ENCODE measurements at regions not wholly inside any gene's neighbourhood (a gene's known extent, or its start where the extent isn't known, plus 50 kb on each side); places are given as distances from the start of the nearest gene placed in this dataset.

DNA sequence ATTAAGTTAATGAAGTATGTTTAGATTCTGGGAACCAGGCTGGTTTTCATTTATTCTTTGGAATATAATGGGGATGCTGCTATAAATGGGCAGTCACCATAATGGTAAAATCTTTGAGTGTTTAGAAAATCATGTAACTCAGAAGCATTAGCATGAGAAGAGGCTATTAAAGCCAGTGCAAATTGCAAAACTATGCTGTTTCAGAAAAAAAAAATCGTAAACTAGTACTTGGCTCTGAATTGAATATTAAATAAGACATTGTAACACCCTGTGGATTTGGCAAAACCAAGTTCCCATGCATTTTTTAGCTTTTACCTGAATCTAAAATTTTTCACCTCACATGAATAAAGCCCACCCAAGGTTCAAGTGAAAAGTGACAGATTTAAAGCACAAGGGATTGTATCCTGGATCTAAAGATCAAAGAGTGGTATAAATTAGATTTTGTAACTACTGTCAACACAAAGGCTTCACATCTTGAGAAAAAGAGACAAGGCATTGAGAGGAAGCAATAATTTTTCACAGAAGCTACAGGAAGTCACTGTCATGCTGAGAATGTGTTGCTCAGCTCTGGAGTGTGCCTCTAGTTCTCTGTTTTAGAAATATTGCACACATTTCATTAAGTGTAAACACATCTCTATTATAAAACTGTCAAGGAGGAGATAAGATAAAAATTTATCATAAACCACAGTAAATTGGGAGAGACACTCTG is 142.2 kb downstream of the ABCA8 start:
- H3K9me3 ChIP-seq, result no peaks in the 10 kb centered on the region
- no peak overlapping the region for H3K27ac ChIP-seq
- no peak for TF ChIP-seq EP300 (IDR thresholded peaks at IDR 0.05)
- no peak for TF ChIP-seq POLR2A (IDR thresholded peaks at IDR 0.05)
- TF ChIP-seq POLR2AphosphoS5 (IDR thresholded peaks at IDR 0.05), result no peak
- TF ChIP-seq, protein P1, sequence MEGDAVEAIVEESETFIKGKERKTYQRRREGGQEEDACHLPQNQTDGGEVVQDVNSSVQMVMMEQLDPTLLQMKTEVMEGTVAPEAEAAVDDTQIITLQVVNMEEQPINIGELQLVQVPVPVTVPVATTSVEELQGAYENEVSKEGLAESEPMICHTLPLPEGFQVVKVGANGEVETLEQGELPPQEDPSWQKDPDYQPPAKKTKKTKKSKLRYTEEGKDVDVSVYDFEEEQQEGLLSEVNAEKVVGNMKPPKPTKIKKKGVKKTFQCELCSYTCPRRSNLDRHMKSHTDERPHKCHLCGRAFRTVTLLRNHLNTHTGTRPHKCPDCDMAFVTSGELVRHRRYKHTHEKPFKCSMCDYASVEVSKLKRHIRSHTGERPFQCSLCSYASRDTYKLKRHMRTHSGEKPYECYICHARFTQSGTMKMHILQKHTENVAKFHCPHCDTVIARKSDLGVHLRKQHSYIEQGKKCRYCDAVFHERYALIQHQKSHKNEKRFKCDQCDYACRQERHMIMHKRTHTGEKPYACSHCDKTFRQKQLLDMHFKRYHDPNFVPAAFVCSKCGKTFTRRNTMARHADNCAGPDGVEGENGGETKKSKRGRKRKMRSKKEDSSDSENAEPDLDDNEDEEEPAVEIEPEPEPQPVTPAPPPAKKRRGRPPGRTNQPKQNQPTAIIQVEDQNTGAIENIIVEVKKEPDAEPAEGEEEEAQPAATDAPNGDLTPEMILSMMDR (IDR thresholded peaks at IDR 0.05), result no peak
- DNase-seq, result no peak
- H3K36me3 ChIP-seq, result no peaks in the 10 kb centered on the region
- no peaks in the 10 kb centered on the region for H3K27me3 ChIP-seq
- no peak overlapping the region for H3K4me3 ChIP-seq
- H3K4me1 ChIP-seq, result no peaks in the 10 kb centered on the region
- WGBS, 2 donors, result 19 to 26% methylated on average over 1 of the region's 1 CpG
- no peak for ATAC-seq (ENCODE audit: low FRiP score in 2 of 2)

DNA sequence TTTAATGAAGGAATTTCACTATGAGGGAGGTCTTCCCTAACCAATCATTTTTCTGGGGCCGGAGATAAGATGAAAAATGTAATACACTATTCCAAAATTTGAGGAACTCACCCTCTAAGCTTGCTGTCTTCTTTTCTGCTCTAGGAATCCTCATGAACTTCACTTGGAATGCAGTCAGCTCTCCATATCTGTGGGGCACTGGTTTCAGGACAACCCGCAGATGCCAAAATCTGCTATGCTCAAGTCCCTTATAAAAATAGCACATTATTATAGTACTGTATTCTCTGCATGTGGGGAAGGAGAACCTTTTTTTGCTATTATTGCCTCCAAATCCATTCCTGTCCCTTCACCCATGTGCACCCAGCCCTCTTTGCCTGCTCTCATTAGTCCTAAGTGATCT is 146.0 kb downstream of the ABCA8 start:
- ATAC-seq (ENCODE audit: low FRiP score in 2 of 2) (no peak), DNase-seq (no peak)
- no peaks in the 10 kb centered on the region for H3K27me3 ChIP-seq
- H3K27ac ChIP-seq, result no peak overlapping the region
- 71 to 81% methylated on average over 2 of the region's 2 CpGs for WGBS, 2 donors
- H3K4me3 ChIP-seq, result no peak overlapping the region
- no peaks in the 10 kb centered on the region for H3K36me3 ChIP-seq
- H3K9me3 ChIP-seq, result no peaks in the 10 kb centered on the region
- H3K4me1 ChIP-seq, result no peaks in the 10 kb centered on the region
- TF ChIP-seq, protein P1 (IDR thresholded peaks at IDR 0.05), result no peak
- TF ChIP-seq POLR2A (IDR thresholded peaks at IDR 0.05) (no peak), EP300 (IDR thresholded peaks at IDR 0.05) (no peak), POLR2AphosphoS5 (IDR thresholded peaks at IDR 0.05) (no peak)

DNA sequence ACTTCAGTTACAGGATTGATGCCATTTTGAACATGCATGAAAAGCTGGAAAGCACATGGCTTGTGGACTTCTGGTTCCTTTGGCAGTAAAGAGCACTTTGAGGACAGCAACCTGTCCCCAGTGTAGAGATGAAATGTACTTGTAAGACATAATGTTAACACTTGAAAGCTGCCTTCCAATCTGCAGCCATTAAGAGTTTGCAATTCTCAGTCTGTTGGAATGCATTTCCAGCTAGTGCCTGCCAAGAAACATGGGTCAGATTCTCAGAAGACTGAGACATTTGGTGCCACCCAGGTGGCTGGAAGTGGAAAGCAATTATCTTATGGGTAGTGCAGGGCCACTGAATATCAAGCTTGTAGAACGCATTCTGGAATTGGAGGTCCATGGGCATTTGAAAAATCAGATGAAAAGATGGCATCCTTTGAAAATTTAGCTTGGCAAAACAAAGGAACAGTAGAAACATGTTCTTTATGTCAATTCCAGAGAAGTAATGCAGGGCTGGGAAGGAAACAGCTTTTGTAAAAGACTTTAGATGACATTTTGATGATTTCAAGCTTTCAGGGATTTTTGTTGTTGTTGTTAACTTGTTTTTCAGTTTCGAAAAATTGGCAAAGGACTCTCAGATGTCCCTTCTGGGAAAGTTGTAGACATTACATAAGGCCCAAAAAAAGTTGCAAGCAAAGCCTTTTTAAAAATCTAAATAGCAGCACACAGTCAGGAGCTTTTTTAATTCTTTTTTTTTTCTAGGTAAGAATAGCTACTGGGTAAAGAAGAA is 147.0 kb downstream of the ABCA8 start:
- Histone ChIP-seq H3K36me3 (no peaks in the 10 kb centered on the region), H3K4me3 (no peak overlapping the region), H3K4me1 (no peaks in the 10 kb centered on the region), H3K27me3 (no peaks in the 10 kb centered on the region), H3K27ac (no peak overlapping the region), H3K9me3 (no peaks in the 10 kb centered on the region)
- 74 to 79% methylated on average over 2 of the region's 2 CpGs for WGBS, 2 donors
- no peak for DNase-seq
- no peak for ATAC-seq (ENCODE audit: low FRiP score in 2 of 2)
- TF ChIP-seq EP300 (IDR thresholded peaks at IDR 0.05) (no peak), POLR2AphosphoS5 (IDR thresholded peaks at IDR 0.05) (no peak), POLR2A (IDR thresholded peaks at IDR 0.05) (no peak)
- TF ChIP-seq, protein P1 (IDR thresholded peaks at IDR 0.05), result no peak

DNA sequence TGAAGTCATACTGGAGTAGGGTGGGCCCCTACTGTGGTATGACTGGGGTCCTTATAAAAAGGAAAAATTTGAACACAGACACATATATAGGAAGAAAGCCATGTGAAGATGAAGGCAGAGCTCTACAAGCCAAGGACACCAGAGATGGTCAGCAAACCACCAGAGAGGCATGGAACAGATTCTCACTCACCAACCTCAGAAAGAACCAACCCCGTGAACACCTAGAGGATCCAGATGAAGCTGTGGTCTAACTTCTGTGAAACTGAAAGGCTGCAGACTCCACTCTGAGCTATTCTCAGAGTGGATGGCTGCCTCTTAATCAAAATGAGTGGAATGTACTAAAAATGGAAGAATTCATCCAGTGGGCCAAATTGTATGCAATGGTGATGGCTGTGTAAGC is 149.6 kb downstream of the ABCA8 start:
- Histone ChIP-seq H3K36me3 (no peaks in the 10 kb centered on the region), H3K27me3 (no peaks in the 10 kb centered on the region), H3K9me3 (no peaks in the 10 kb centered on the region), H3K4me1 (no peaks in the 10 kb centered on the region), H3K27ac (no peak overlapping the region), H3K4me3 (no peak overlapping the region)
- 75 to 94% methylated on average over 1 of the region's 1 CpG for WGBS, 2 donors
- ATAC-seq (ENCODE audit: low FRiP score in 2 of 2) (no peak), DNase-seq (no peak)
- TF ChIP-seq POLR2AphosphoS5 (IDR thresholded peaks at IDR 0.05), result no peak
- TF ChIP-seq EP300 (IDR thresholded peaks at IDR 0.05), result no peak
- TF ChIP-seq, protein P1 (IDR thresholded peaks at IDR 0.05), result no peak
- TF ChIP-seq POLR2A (IDR thresholded peaks at IDR 0.05), result no peak
